Neural cell (in vitro differentiated cells): ENCODE measurements at regions not wholly inside any gene's neighbourhood (a gene's known extent, or its start where the extent isn't known, plus 50 kb on each side); places are given as distances from the start of the nearest gene placed in this dataset.
"Not testable (repeated sequence)": the region's sequence is repeated elsewhere in the genome, so short reads cannot be mapped to it uniquely, and the experiment has no call there.

Experiments
- H2AFZ ChIP-seq: fragments of 200-600, 300-800 bp; sonication (generic), shearing (Covaris generic); 2 replicates; pipeline ENCODE4 v1.6.0; 2014; ENCODE audit warnings: low read depth, mild to moderate bottlenecking, antibody characterized with exemption, low read length, moderate library complexity
- H3F3A ChIP-seq: fragments of 200-600 bp; shearing (Covaris generic); 2 replicates; pipeline ENCODE4 v1.6.1; 2016; ENCODE audit warnings: mild to moderate bottlenecking, moderate library complexity, mixed read lengths, antibody characterized with exemption, low read length; ENCODE audit not compliant: insufficient read depth, poor library complexity, severe bottlenecking
- H3K27ac ChIP-seq: fragments of 200-600, 300-800 bp; sonication (generic), shearing (Covaris generic); 2 replicates; pipeline ENCODE4 v1.5.1; 2014; ENCODE audit warnings: mild to moderate bottlenecking, low read length, moderate library complexity
- H3K27me3 ChIP-seq: fragments of 300-800, 200-600 bp; sonication (generic), shearing (Covaris generic); 2 replicates; pipeline ENCODE4 v1.6.0; 2014; ENCODE audit warnings: mild to moderate bottlenecking, low read depth, low read length, moderate library complexity; ENCODE audit not compliant: insufficient read depth
- H3K36me3 ChIP-seq: fragments of 300-800, 200-600 bp; sonication (generic), shearing (Covaris generic); 2 replicates; pipeline ENCODE4 v1.5.1; 2014; ENCODE audit warnings: mild to moderate bottlenecking, antibody characterized with exemption, low read length, moderate library complexity; ENCODE audit not compliant: insufficient read depth
- H3K4me2 ChIP-seq: fragments of 300-800, 200-600 bp; sonication (generic), shearing (Covaris generic); 2 replicates; pipeline ENCODE4 v1.6.0; 2014; ENCODE audit warnings: mild to moderate bottlenecking, low read length
- H3K4me3 ChIP-seq: fragments of 300-800, 200-600 bp; sonication (generic), shearing (Covaris generic); 2 replicates; pipeline ENCODE4 v1.5.1; 2014; ENCODE audit warnings: mild to moderate bottlenecking, low read length, moderate library complexity
- H3K79me2 ChIP-seq: fragments of 200-600 bp; shearing (Covaris generic); replicated peaks from 2 replicates; pipeline ENCODE4 v1.6.0; 2014; ENCODE audit warnings: mild to moderate bottlenecking, low read length, moderate library complexity; ENCODE audit not compliant: insufficient read depth
- H3K9ac ChIP-seq: fragments of 300-800, 200-600 bp; sonication (generic), shearing (Covaris generic); 2 replicates; pipeline ENCODE4 v1.6.1; 2016; ENCODE audit warnings: mild to moderate bottlenecking, low read length, mixed read lengths
- H3K9me2 ChIP-seq: fragments of 200-600 bp; shearing (Covaris generic); 2 replicates; pipeline ENCODE4 v1.6.1; 2016; ENCODE audit warnings: mild to moderate bottlenecking, low read length, mixed read lengths; ENCODE audit not compliant: insufficient read depth
- H3K9me3 ChIP-seq: fragments of 200-600, 300-800 bp; sonication (generic), shearing (Covaris generic); 2 replicates; pipeline ENCODE4 v1.6.1; 2016; ENCODE audit warnings: mild to moderate bottlenecking, mixed run types, low read length, moderate library complexity, mixed read lengths
- H4K20me1 ChIP-seq: fragments of 200-600 bp; shearing (Covaris generic); 2 replicates; pipeline ENCODE4 v1.6.1; 2016; ENCODE audit warnings: mild to moderate bottlenecking, mixed run types; ENCODE audit not compliant: insufficient read depth
- CTCF ChIP-seq: fragments of 450-650 bp; IDR thresholded peaks from 2 replicates; pipeline ENCODE4 v1.5.1; 2014; ENCODE audit warnings: antibody characterized with exemption, mild to moderate bottlenecking, moderate library complexity; ENCODE audit not compliant: poor library complexity, severe bottlenecking
- RAD21 ChIP-seq: fragments of 450-650 bp; conservative IDR thresholded peaks from 2 replicates; pipeline ENCODE4 v1.6.1; 2014; ENCODE audit warnings: antibody characterized with exemption, mild to moderate bottlenecking, moderate library complexity
- SMC3 ChIP-seq: fragments of 450-650 bp; conservative IDR thresholded peaks from 2 replicates; pipeline ENCODE4 v1.6.1; 2014; ENCODE audit warnings: antibody characterized with exemption, mild to moderate bottlenecking, moderate library complexity; ENCODE audit not compliant: poor library complexity

DNA sequence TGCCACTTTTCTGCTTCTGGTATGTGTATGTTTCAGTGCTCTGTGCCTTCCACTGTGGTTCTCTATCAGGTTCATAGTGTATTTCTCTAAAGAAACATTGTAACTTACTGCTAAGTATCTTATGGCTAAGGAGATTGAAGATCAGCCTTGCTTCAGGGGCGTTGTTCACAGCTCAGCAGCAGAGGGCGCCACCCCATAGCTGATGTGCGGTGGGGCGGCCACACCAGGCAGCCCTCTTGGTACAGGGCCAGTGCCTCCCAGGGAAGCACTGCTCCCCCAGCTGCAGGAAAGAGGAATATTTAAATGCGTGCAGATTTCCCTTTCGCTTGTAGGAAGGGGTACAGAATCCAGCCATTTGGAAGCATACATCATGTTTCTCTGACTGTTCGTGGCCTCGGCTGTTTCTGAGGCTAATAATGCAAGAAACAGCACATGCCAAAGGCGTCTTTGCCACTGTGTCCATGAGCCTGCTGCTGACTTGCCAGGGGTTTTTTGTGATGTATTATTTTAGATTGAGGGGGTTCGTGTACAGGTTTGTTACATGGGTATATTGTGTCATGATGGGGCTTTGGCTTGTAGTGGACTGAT is 96.7 kb downstream of the TBC1D26 start:
- not testable (repeated sequence) for H3K9me3 ChIP-seq, H3K27ac ChIP-seq, H3K36me3 ChIP-seq, H3K9me2 ChIP-seq, H4K20me1 ChIP-seq, H3K9ac ChIP-seq, H3K79me2 ChIP-seq, H3K4me2 ChIP-seq, H3F3A ChIP-seq, H3K4me3 ChIP-seq, H2AFZ ChIP-seq, H3K27me3 ChIP-seq
- TF ChIP-seq RAD21 (peak; percentile 87), SMC3 (peak; percentile 96), CTCF (peak; percentile 95)

- H3K27me3 ChIP-seq, H2AFZ ChIP-seq, H3K36me3 ChIP-seq, H3F3A ChIP-seq, H3K4me2 ChIP-seq, H3K27ac ChIP-seq, H3K9me3 ChIP-seq, H4K20me1 ChIP-seq, H3K9ac ChIP-seq, H3K4me3 ChIP-seq, H3K79me2 ChIP-seq, H3K9me2 ChIP-seq: not testable (repeated sequence)
These were observed 98.1 kb downstream of the TBC1D26 start for GRCh38 chr17:15830221-15830620.

- H2AFZ ChIP-seq, H3K4me2 ChIP-seq, H3K4me3 ChIP-seq: not testable (repeated sequence)
These were observed 99.1 kb downstream of the TBC1D26 start for GRCh38 chr17:15831182-15831581.

DNA sequence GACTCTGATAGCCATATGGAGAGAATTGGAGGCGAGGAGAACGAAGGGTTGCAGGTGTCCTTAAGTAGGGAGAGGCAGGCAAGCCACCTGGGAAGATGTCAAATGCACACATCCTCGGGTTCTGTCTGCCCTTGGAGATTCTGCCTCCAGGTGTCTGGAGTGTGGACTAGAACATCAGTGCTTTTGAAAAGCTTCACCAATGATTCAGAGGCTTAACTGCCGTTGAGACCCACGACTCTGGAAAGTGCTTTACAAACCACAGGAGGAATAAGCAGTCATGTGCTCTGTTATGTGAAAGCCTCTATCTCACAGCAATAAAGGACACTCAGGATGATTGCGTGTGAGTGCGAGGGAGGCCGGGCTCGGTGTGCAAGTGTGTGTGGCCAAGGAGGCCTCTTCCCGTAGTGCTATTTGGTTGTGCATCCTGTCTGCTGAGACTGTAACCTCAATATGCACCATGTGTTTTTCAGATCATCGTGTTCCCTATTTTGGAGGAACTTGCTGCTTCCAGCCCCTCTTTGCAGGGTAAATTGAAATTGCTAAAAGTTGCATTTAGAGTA is 100.9 kb downstream of the TBC1D26 start:
- H3K36me3 ChIP-seq, H2AFZ ChIP-seq, H3K4me2 ChIP-seq, H3K27ac ChIP-seq, H3F3A ChIP-seq, H3K9ac ChIP-seq, H3K9me2 ChIP-seq, H3K27me3 ChIP-seq, H4K20me1 ChIP-seq, H3K79me2 ChIP-seq, H3K9me3 ChIP-seq, H3K4me3 ChIP-seq: not testable (repeated sequence)

More at GRCh38 chr17:15831182-15831581, 99.1 kb downstream of the TBC1D26 start:
- H3K9me3 ChIP-seq, H3F3A ChIP-seq, H4K20me1 ChIP-seq, H3K36me3 ChIP-seq, H3K27me3 ChIP-seq, H3K27ac ChIP-seq, H3K9ac ChIP-seq, H3K79me2 ChIP-seq, H3K9me2 ChIP-seq: not testable (repeated sequence)

DNA sequence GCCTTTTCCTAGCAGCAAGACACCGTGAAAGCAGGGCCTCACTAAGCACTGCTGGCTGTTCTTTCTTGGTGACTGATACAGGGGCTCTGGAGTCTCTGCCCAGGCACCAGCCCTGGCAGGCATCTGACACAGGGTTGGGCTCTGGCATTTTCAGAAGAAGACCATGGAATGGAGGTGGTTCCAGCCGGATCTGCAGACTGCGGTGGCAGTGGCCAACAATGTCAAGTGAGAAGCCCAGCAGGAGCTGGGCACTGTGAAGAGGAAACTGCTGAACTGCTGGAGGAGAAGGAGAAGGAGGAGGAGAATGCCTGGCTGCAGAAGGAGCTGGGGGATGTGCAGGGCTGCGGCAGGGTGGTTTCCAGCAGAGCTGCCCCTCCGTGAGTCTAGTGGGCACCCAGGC is 101.8 kb downstream of the TBC1D26 start:
- H3K4me3 ChIP-seq, H4K20me1 ChIP-seq, H3K27ac ChIP-seq, H3K9me2 ChIP-seq, H3K9me3 ChIP-seq, H2AFZ ChIP-seq, H3F3A ChIP-seq, H3K36me3 ChIP-seq, H3K9ac ChIP-seq, H3K27me3 ChIP-seq, H3K79me2 ChIP-seq, H3K4me2 ChIP-seq: not testable (repeated sequence)

DNA sequence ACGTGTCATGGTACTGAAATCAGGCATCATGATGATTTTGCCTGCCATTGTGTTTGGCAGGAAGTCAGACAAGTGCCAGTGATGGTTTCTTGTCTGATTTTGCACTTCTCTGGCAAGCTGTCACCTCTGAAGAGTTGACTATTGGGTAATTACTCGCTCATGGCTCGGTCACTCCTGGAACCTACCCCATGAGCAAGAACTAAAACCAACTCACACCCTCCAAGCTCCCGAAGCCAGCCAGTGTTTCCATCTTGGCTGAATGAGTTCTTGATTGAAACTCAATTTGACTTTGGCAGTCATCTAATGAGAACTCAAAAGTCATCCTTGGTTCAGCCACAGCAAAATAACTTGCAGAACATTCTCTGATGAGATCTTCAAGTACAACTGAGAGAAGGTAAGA is 103.4 kb downstream of the TBC1D26 start:
- H3K36me3 ChIP-seq, H3K27me3 ChIP-seq, H3F3A ChIP-seq, H3K27ac ChIP-seq, H3K79me2 ChIP-seq, H3K4me2 ChIP-seq, H3K9me2 ChIP-seq, H2AFZ ChIP-seq, H4K20me1 ChIP-seq, H3K9me3 ChIP-seq, H3K4me3 ChIP-seq, H3K9ac ChIP-seq: not testable (repeated sequence)

GRCh38 chr17:15836249-15836982 is 104.3 kb downstream of the TBC1D26 start:
- not testable (repeated sequence) for H3K9me3 ChIP-seq, H4K20me1 ChIP-seq, H2AFZ ChIP-seq, H3K79me2 ChIP-seq, H3K36me3 ChIP-seq, H3K27ac ChIP-seq, H3K4me3 ChIP-seq, H3K27me3 ChIP-seq, H3K4me2 ChIP-seq, H3F3A ChIP-seq, H3K9ac ChIP-seq, H3K9me2 ChIP-seq
